Liver (tissue), 3 donors: ENCODE measurements at regions not wholly inside any gene's neighbourhood (a gene's known extent, or its start where the extent isn't known, plus 50 kb on each side); places are given as distances from the start of the nearest gene placed in this dataset.

Experiments used
- FOXA1 ChIP-seq: IDR thresholded peaks from 2 replicates; pipeline ENCODE4 v1.6.1; 2016; ENCODE audit warnings: antibody characterized with exemption
- JUND ChIP-seq, 2 donors: IDR thresholded peaks; 2 replicates each; pipeline ENCODE4 v1.6.1; 2016; ENCODE audit warnings: antibody characterized with exemption in 2 of 2
- RAD21 ChIP-seq, 2 donors: IDR thresholded peaks; 2 replicates each; pipeline ENCODE4 v1.6.1; 2016; ENCODE audit warnings: antibody characterized with exemption in 2 of 2, mild to moderate bottlenecking in 2 of 2
- SP1 ChIP-seq: IDR thresholded peaks from 2 replicates; pipeline ENCODE4 v1.6.1; 2018; ENCODE audit warnings: antibody characterized with exemption, mild to moderate bottlenecking
- TAF1 ChIP-seq: conservative IDR thresholded peaks from 2 replicates; pipeline ENCODE4 v1.6.1; 2016; ENCODE audit warnings: antibody characterized with exemption, mild to moderate bottlenecking
- TF ChIP-seq, protein P1 (sequence below): fragments of 150-350 bp; IDR thresholded peaks from 2 replicates; pipeline ENCODE4 v1.5.1; 2017; ENCODE audit warnings: improper control_type of control experiment, low read depth, low read length; ENCODE audit not compliant: missing input control
- TF ChIP-seq, protein P2 (sequence below): IDR thresholded peaks from 2 replicates; pipeline ENCODE4 v1.6.1; 2016; ENCODE audit warnings: antibody characterized with exemption
- donor health status: healthy.
- donor health status: healthy.

DNA sequence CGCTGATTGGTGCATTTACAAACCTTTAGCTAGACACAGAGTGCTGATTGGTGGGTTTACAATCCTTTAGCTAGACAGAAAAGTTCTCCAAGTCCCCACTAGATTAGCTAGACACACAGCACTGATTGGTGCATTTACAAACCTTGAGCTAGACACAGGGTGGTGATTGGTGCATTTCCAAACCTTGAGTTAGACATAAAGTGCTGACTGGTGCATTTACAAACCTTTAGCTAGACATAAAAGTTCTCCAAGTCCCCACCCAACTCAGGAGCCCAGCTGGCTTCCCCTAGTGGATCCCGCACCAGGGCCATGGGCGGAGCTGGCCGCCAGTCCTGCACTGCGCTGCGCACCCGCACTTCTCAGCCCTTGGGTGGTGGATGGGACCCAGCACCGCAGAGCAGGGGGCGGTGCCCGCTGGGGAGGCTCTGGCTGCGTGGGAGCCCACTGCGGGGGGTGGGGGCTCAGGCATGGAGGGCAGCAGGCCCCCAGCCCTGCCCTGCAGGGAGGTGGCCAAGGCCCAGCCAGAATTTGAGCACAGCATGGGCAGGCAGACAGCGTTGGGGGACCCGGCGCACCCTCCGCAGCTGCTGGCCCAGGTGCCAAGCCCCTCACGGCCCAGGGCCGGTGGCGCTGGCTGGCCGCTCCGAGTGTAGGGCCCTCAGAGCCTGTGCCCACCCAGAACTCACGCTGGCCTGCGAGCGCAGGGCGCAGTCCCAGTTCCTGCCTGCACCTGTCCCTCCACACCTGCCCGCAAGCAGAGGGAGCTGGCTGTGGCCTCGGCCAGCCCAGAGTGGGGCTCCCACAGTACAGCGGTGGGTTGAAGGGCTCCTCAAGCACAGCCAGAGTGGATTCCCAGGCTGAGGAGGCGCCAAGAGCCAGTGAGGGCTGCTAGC, 608.9 kb upstream of the LCORL start:
- TF ChIP-seq, protein P1, sequence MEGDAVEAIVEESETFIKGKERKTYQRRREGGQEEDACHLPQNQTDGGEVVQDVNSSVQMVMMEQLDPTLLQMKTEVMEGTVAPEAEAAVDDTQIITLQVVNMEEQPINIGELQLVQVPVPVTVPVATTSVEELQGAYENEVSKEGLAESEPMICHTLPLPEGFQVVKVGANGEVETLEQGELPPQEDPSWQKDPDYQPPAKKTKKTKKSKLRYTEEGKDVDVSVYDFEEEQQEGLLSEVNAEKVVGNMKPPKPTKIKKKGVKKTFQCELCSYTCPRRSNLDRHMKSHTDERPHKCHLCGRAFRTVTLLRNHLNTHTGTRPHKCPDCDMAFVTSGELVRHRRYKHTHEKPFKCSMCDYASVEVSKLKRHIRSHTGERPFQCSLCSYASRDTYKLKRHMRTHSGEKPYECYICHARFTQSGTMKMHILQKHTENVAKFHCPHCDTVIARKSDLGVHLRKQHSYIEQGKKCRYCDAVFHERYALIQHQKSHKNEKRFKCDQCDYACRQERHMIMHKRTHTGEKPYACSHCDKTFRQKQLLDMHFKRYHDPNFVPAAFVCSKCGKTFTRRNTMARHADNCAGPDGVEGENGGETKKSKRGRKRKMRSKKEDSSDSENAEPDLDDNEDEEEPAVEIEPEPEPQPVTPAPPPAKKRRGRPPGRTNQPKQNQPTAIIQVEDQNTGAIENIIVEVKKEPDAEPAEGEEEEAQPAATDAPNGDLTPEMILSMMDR = no peak
- no peak for TF ChIP-seq RAD21 (IDR thresholded peaks at IDR 0.05)
- no peak for TF ChIP-seq TAF1
- no peak for TF ChIP-seq FOXA1
- TF ChIP-seq, protein P2, sequence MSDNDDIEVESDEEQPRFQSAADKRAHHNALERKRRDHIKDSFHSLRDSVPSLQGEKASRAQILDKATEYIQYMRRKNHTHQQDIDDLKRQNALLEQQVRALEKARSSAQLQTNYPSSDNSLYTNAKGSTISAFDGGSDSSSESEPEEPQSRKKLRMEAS = no peak
- TF ChIP-seq JUND (IDR thresholded peaks at IDR 0.05) = no peak
- TF ChIP-seq SP1 = no peak
